GM12878 (cell line): ENCODE measurements at regions not wholly inside any gene's neighbourhood (a gene's known extent, or its start where the extent isn't known, plus 50 kb on each side); places are given as distances from the start of the nearest gene placed in this dataset.

ENCODE experiments used
- ATAC-seq: fragments of 200-7000 bp; cut with Tn5 transposase; 3 replicates; pipeline ENCODE4 v1.9.1; 2020; ENCODE audit warnings: mild to moderate bottlenecking, moderate library complexity
- BruUV-seq: library from RNA; stranded (reverse); fragments of 400-500 nt; replicated peaks from 2 replicates; lab custom pipeline; 2021; lab: Mats Ljungman, UMichigan
- CTCF ChIA-PET: fragments of 300-600 bp; sonication (Branson Sonifier 250); formaldehyde crosslinking; extraction: SDS; loops from one replicate; lab custom pipeline; 2021; ENCODE audit warnings: inconsistent platforms; lab: Yijun Ruan, JAX
- POLR2A ChIA-PET: fragments of 350-600 bp; formaldehyde crosslinking; extraction: SDS; loops from one replicate; lab custom pipeline; 2021; ENCODE audit warnings: inconsistent platforms; lab: Charles Lee
- RAD21 ChIA-PET: fragments of 300-600 bp; sonication (Branson Sonifier 250); formaldehyde crosslinking; loops from one replicate; lab custom pipeline; 2023; ENCODE audit warnings: antibody characterized with exemption; ENCODE audit not compliant: unreplicated experiment; lab: Charles Lee
- SMC1A ChIA-PET: fragments of 300-600 bp; sonication (Branson Sonifier 250); formaldehyde crosslinking; loops from one replicate; lab custom pipeline; 2023; ENCODE audit not compliant: unreplicated experiment, uncharacterized antibody; lab: Charles Lee
- DNase-seq: peaks from one replicate; pipeline ENCODE4 v3.0.0-alpha.2; 2011; ENCODE audit warnings: low read depth, low spot score
- FAIRE-seq: peaks from 3 replicates; lab custom pipeline; 2011; peaks lifted over from hg19 to GRCh38; lab: Jason Lieb, UNC
- H2AFZ ChIP-seq: 2 replicates; pipeline ENCODE4 v1.6.0; 2011; ENCODE audit warnings: low read depth, low read length, control low read depth; ENCODE audit not compliant: control insufficient read depth
- H3K27ac ChIP-seq: 2 replicates; pipeline ENCODE4 v1.5.1; 2011; ENCODE audit warnings: control low read depth; ENCODE audit not compliant: control insufficient read depth, insufficient read depth
- H3K27me3 ChIP-seq, 2 experiments: replicated peaks in 1 of 2; 2 replicates each; pipeline versions ENCODE4 v1.6.0 to v1.6.1; 2011; ENCODE audit warnings: low read length in 1 of 2; ENCODE audit not compliant: control insufficient read depth in 2 of 2, insufficient read depth in 2 of 2
- H3K36me3 ChIP-seq, 2 experiments: 2 replicates each; pipeline ENCODE4 v1.5.1; 2011; ENCODE audit warnings: low read length in 1 of 2; ENCODE audit not compliant: control insufficient read depth in 2 of 2, insufficient read depth in 2 of 2
- H3K4me1 ChIP-seq: 2 replicates; pipeline ENCODE4 v1.6.1; 2011; ENCODE audit warnings: mild to moderate bottlenecking, low read length, moderate library complexity, mixed read lengths; ENCODE audit not compliant: control insufficient read depth, insufficient read depth
- H3K4me2 ChIP-seq: 2 replicates; pipeline ENCODE4 v1.6.0; 2011; ENCODE audit warnings: control low read depth; ENCODE audit not compliant: control insufficient read depth, insufficient read depth
- H3K4me3 ChIP-seq: fragments of 200-600 bp; sonication (generic); 2 replicates; pipeline ENCODE4 v1.5.1; 2016
- H3K79me2 ChIP-seq: 2 replicates; pipeline ENCODE4 v1.6.0; 2011; ENCODE audit warnings: low read length; ENCODE audit not compliant: control insufficient read depth, insufficient read depth
- H3K9ac ChIP-seq: 2 replicates; pipeline ENCODE4 v1.8.0; 2011; ENCODE audit warnings: low read length, control low read depth, mixed read lengths; ENCODE audit not compliant: control insufficient read depth, insufficient read depth
- H3K9me3 ChIP-seq: replicated peaks from 3 replicates; pipeline ENCODE4 v1.5.1; 2011; ENCODE audit warnings: mild to moderate bottlenecking, low read length; ENCODE audit not compliant: control insufficient read depth, insufficient read depth
- H4K20me1 ChIP-seq: 2 replicates; pipeline ENCODE4 v1.6.0; 2011; ENCODE audit not compliant: control insufficient read depth, insufficient read depth
- BACH1 ChIP-seq: fragments of 450-650 bp; IDR thresholded peaks from 2 replicates; pipeline ENCODE4 v1.6.1; 2017; ENCODE audit warnings: mild to moderate bottlenecking, borderline replicate concordance
- BHLHE40 ChIP-seq, 2 experiments: fragments of 450-650 bp in 1 of 2; IDR thresholded peaks; 2 replicates each; pipeline ENCODE4 v1.6.1; 2011 to 2017; ENCODE audit warnings: low read depth in 2 of 2, borderline replicate concordance in 1 of 2, improper control_type of control experiment in 1 of 2, low read length in 1 of 2, mild to moderate bottlenecking in 1 of 2
- CEBPB ChIP-seq, 2 experiments: fragments of 150-350 bp in 1 of 2; IDR thresholded peaks; 2 replicates each; pipeline ENCODE4 v1.6.1; 2012 to 2014; ENCODE audit warnings: low read depth in 2 of 2, low read length in 2 of 2, borderline replicate concordance in 1 of 2, inconsistent platforms in 1 of 2
- E2F8 ChIP-seq: fragments of 450-650 bp; IDR thresholded peaks from 2 replicates; pipeline ENCODE4 v1.6.1; 2018; ENCODE audit warnings: mild to moderate bottlenecking, low read depth, moderate library complexity; ENCODE audit not compliant: partially characterized antibody
- HDAC6 ChIP-seq: fragments of 200-600 bp; sonication (generic); IDR thresholded peaks from one replicate; pipeline ENCODE4 v1.8.0; 2017; ENCODE audit warnings: antibody characterized with exemption; ENCODE audit not compliant: unreplicated experiment
- MTA3 ChIP-seq: IDR thresholded peaks from 2 replicates; pipeline ENCODE4 v1.6.1; 2012; ENCODE audit warnings: low read length, inconsistent platforms, borderline replicate concordance
- NFYB ChIP-seq: IDR thresholded peaks from 2 replicates; pipeline ENCODE4 v1.6.1; 2011; ENCODE audit warnings: low read depth, mild to moderate bottlenecking, low read length, improper control_type of control experiment, moderate library complexity; ENCODE audit not compliant: insufficient read depth
- SKIL ChIP-seq: fragments of 450-650 bp; IDR thresholded peaks from 2 replicates; pipeline ENCODE4 v1.6.1; 2017; ENCODE audit warnings: mild to moderate bottlenecking, low read depth, inconsistent platforms; ENCODE audit not compliant: poor library complexity, severe bottlenecking
- SMC3 ChIP-seq: IDR thresholded peaks from 2 replicates; pipeline ENCODE4 v1.6.1; 2011; ENCODE audit warnings: low read length, improper control_type of control experiment, borderline replicate concordance
- STAT1 ChIP-seq: fragments of 450-650 bp; conservative IDR thresholded peaks from 2 replicates; pipeline ENCODE4 v1.6.1; 2014; ENCODE audit warnings: antibody characterized with exemption, mild to moderate bottlenecking
- STAT3 ChIP-seq: IDR thresholded peaks from 2 replicates; pipeline ENCODE4 v1.6.1; 2011; ENCODE audit warnings: low read depth, low read length, improper control_type of control experiment
- TCF12 ChIP-seq: IDR thresholded peaks from 2 replicates; pipeline ENCODE4 v1.6.1; 2011; ENCODE audit warnings: low read depth, mild to moderate bottlenecking, low read length
- ZNF207 ChIP-seq: fragments of 450-650 bp; IDR thresholded peaks from 2 replicates; pipeline ENCODE4 v1.6.1; 2014; ENCODE audit warnings: antibody characterized with exemption, mild to moderate bottlenecking, borderline replicate concordance
- WGBS: methylation state at CpG from one replicate; pipeline ENCODE4 v1.1.6; 2016; ENCODE audit warnings: low lambda C conversion rate; ENCODE audit not compliant: insufficient replicate concordance, insufficient coverage; ENCODE audit errors: missing lambda C conversion rate; 5-methylcytosine and 5-hydroxymethylcytosine counted together
- in situ Hi-C: fragments of 300-500 bp; cut with MboI; formaldehyde crosslinking; loops from 9 replicates; pipeline ENCODE4 v1.14.3; 2018; ENCODE audit warnings: mixed read lengths
- intact Hi-C: fragments of 100-400 bp; cut with micrococcal nuclease; formaldehyde crosslinking; loops from one replicate; pipeline ENCODE4 v1.14.2; 2022; ENCODE audit not compliant: unreplicated experiment

- ATAC-seq (no peak), DNase-seq (no peak), FAIRE-seq (no peak)
- intact Hi-C loops: no loop called here
- in situ Hi-C loops: no loop called here
- Histone ChIP-seq H4K20me1 (no peaks in the 10 kb centered on the region), H3K4me1 (no peaks in the 10 kb centered on the region; the same call in 1 of the 2 replicates), H2AFZ (no peak overlapping the region), H3K9ac (no peak overlapping the region), H3K9me3 (no peaks in the 10 kb centered on the region), H3K27me3 (no peaks in the 10 kb centered on the region), H3K27ac (no peak overlapping the region), H3K79me2 (no peaks in the 10 kb centered on the region), H3K4me2 (no peak overlapping the region), H3K36me3 (no peaks in the 10 kb centered on the region), H3K4me3 (no peak overlapping the region)
- CTCF ChIA-PET: no interaction called here
- SMC1A ChIA-PET: no interaction called here
- POLR2A ChIA-PET: interaction anchor here (1.0 kb wide), 1 partner anchor 22 kb away, joined by 3 read pairs; no protein-coding TSS in a partner anchor
- WGBS: 56% methylated on average over 9 of the region's 9 CpGs
- TF ChIP-seq STAT3 (no peak), SMC3 (no peak), E2F8 (no peak), ZNF207 (no peak), SKIL (no peak), BACH1 (no peak), BHLHE40 (IDR thresholded peaks at IDR 0.05; ENCODE audit: borderline replicate concordance in 1 of 2, low read depth in 2 of 2, low read length in 1 of 2) (no peak), CEBPB (IDR thresholded peaks at IDR 0.05; ENCODE audit: borderline replicate concordance in 1 of 2, low read depth in 2 of 2, low read length in 2 of 2) (no peak), MTA3 (no peak), HDAC6 (no peak), STAT1 (no peak), TCF12 (no peak), NFYB (no peak)
- BruUV-seq: no TSS peak
- RAD21 ChIA-PET: no interaction called here
These were observed 76.7 kb downstream of the FAM170A start for GRCh38 chr5:119706049-119706448.
